HK-2 (cell line): ENCODE measurements at regions not wholly inside any gene's neighbourhood (a gene's known extent, or its start where the extent isn't known, plus 50 kb on each side); places are given as distances from the start of the nearest gene placed in this dataset.

Source experiments
- DNase-seq: peaks from one replicate; pipeline ENCODE4 v3.0.0-alpha.2; 2018; ENCODE audit not compliant: unreplicated experiment

DNA sequence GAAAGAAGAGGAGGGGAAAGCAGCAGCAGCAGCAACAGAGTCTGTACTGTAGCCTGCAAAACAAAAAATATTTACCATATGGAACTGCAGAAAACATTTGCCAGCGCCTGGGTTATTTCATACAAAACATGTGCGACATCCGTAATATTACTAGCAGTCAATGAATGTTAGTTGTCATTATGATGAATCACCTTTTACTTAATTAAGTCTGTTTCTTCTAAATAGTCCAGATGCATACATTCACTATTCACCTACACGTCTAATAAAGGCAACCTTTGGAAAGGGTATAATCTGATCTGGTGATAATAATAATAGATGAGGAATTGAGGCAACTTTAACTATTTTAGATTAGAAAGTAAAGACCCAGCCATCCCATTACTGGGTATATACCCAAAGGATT lies 426.3 kb upstream of the ST6GAL2 start:
- no peak for DNase-seq

DNA sequence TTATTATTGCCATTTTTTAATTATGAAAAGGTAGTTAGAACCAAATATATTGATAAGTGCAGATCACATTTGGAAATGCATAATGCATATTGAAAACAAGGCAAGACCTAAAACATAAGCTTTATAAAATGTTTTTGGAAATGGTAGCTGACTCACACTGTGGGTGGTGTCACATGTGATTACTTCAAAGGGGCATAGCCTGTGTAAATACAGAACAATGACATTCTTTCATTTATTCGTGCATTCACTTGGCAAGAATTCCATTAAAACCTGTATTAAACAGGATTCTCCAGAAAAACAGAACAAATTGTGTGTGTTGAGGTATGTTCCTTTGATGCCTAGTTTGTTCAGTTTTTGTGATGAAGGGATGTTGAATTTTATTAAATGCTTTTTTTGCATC lies 427.3 kb upstream of the ST6GAL2 start:
- DNase-seq: no peak

DNA sequence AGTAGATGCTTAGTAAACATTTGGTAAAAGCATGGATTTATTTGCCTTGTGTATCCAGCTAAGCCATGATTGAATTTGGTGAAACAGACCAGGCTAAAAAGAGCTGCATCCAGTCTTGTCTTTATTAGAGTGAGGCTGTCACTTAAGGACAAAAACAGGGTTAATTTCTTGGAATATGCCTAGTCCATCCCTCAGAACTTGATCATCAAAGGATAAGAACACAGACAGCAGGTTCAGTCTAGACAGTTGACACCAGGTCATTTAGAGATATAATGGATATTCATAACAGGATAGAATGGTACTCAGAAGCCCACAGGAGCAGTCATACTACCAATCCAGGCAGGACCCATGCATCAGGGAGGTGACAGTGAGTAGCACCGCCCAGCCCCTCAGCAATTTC lies 434.9 kb upstream of the ST6GAL2 start:
- no peak for DNase-seq

GRCh38 chr2:107322416-107322815 lies 436.4 kb upstream of the ST6GAL2 start:
- DNase-seq: no peak

- DNase-seq: no peak
Measured at GRCh38 chr2:107323946-107324565, 438.1 kb upstream of the ST6GAL2 start.

DNA sequence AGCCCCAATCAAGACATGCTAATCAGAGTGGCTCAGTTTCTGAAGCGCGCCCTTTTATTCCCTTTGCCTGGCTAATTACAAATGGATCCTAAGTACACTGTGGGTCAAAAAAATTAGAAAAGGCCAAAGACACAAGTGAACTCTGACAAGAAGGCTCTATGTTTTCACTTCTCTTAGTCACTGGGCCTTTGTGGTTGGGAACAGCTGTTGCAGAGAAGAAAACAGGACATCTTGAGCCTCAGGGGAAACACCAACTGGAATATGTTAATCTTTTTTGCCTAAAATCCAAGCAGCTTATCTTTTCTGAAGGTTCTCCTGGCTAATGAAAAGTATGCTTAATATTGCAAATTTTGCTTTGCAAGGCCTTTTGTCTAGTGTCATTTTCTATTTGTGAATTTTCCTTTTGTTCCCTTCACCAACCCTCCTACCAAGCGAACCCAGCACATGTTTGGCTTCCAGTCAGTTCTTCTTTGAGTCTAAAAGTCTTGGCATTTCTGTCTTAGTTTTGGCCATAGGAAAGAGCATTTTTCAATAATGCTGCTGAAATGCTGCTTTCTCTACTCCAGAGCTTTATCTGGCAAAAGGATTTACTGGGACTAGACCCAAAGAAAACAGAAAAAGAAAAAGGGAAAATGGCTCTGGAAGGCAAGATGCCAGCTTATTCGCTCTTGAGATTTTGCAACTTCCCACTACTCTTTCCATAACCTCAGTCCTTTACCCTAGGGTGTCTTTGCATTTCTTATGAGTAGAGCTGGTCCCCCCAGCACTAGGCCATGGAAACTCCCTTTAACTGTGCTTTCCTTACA lies 440.2 kb upstream of the ST6GAL2 start:
- DNase-seq: no peak

- DNase-seq: no peak
Measured at GRCh38 chr2:107334306-107334705, 448.3 kb upstream of the ST6GAL2 start.

GRCh38 chr2:107336526-107336925 lies 450.6 kb upstream of the ST6GAL2 start:
- DNase-seq: no peak

DNA sequence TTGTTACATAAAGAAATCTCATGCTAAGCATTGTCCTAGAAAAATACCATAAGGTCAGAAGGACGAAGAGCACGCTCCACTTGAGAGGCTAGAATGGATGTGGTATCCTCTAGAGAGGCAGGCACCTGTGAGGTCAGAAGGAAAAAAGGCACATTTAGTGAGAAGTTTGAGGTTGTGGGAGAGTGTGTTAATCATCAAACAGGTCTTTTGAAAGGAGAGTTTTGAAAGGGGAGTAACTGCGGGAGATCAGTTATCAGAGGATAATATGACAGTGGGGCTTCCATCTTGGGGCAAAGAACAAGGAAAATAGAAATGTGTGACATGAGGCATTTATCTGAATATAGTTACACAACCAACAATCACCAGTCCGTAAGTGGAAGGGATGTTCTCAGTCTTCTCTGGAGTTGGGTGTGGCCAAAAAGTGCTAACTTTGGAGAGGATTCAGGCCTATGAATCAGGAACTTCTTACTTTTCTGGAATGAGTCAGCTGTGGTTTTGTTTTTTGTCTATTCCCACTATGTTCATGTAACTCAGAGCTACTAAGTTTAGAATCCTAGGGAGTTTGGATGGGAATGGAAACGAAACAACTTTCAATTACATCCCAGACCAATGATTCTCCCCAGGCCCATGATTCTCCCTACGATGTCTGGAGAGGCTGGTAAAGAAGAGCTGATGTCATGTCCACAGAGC lies 451.4 kb upstream of the ST6GAL2 start:
- no peak for DNase-seq

DNA sequence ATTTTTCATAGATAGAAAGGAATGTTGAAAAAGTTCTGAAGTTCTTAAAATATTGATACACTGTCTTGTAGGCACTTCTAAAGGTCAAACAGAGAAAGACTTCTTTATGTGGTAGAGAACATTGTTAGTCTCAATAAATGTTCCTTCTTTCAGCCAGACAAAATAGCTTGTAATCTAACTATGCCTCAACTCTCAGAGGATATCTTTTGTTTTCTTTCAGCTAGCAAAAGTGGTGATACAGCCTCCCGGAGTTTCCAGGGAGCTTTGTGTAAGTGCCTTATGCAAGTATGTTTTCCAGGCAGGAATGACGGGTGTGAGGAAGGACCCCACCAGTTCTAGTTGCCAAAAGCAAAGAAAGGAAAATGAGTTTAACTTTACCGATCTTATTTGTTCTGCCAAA lies 452.1 kb upstream of the ST6GAL2 start:
- DNase-seq: no peak

DNA sequence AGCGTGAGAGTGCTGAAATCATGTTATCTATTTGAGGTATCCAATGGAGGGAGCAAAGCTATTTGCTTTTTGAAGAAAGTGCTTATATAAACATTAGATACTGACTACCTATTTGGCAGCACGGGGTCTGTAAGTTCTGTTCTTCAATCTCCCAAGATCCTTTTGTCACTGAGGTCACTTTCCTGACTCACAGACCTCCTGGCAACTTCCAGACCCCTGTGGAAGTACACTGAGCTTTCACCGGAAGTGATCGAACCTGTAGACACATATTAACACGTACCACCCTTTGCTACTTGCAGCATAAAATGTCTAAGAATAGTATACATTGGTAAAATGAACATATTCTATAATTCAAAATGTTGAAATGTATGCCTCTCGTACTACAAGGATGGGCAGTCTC lies 452.6 kb upstream of the ST6GAL2 start:
- no peak for DNase-seq

DNA sequence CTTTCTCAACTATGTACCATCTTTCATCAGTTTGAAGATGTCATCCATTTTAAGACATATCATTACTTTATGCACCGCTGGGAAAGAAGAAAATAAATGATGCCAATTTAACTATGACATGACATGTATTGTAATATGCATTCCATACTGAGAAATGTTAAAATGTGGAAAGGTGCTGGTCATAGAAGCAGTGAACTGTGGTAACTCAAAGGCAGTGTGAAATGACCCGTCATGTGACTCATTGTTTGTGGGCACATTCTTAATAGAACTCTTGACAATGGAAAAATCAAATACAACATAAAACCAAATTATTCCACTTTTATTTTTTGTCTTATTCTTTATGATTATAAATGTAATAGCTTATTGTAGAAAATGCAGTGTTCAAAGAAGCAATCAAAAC lies 455.0 kb upstream of the ST6GAL2 start:
- no peak for DNase-seq

- DNase-seq: no peak
Measured at GRCh38 chr2:107349329-107349728, 463.4 kb upstream of the ST6GAL2 start.

DNA sequence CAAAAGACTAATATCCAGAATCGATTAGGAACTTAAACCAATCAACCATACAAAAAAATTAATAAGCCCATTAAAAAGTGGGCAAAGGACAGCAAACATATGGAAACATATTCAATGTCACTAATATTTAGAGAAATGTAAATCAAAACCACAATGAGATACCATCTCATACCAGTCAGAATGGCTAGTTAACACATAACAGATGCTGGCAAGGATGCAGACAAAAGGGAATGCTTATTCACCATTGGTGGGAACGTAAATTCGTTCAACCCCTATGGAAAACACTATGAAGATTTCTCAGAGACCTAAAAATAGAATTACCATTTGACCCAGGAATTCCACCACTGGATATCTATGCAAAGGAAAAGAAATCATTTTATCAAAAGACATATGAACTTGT lies 468.2 kb upstream of the ST6GAL2 start:
- no peak for DNase-seq

DNA sequence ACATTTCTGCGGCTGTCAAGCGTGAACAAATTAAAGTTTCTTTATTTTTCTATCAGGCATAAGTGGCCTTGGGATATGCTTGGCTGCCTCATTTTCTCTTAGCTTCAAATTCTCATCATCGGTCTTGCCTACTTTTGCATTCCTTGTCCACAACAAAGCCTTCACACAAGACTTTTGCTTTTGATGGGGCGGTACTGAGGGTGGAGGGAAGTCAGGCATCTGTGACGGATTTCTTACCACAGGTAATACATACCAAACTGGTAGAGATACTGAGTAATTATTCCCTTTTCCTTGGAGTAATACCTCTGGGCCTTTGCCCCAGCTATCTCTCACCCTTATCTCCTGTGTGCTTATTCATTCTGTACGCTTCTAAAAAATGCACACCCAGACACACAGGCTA lies 468.3 kb upstream of the RGPD4 start:
- DNase-seq: no peak

- DNase-seq: no peak
Measured at GRCh38 chr2:107359021-107359420, 467.7 kb upstream of the RGPD4 start.

DNA sequence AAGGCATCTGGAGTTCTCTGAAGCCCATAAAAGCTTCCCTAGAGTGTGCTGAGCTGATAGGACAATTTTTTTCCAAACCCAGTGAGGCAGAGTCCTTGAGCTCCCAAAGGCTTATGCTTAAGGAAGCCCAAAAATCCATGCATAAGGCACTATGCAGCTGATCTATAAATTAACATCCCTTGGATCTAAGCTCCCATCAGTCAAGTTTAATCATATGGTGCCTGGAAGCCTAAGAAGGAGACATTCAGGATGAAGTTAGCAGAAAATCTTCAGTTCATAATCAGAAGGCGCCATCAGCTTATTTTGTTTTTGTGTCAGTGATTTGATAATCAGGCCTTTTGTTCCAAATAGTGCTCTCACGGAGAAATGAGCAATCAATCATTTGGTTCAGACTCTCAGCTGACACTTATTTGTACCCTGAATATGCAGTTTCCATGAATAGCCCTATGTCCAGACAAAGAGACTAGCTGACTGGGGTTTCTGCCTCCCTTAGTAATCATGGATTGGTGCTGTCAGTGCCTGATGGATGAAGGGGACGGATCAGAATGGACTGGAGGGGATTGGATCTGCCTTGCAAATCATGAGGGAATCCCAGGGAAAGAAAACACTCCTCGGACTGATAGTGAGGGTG lies 464.8 kb upstream of the RGPD4 start:
- DNase-seq: no peak

GRCh38 chr2:107362993-107363392 lies 463.7 kb upstream of the RGPD4 start:
- no peak for DNase-seq

DNA sequence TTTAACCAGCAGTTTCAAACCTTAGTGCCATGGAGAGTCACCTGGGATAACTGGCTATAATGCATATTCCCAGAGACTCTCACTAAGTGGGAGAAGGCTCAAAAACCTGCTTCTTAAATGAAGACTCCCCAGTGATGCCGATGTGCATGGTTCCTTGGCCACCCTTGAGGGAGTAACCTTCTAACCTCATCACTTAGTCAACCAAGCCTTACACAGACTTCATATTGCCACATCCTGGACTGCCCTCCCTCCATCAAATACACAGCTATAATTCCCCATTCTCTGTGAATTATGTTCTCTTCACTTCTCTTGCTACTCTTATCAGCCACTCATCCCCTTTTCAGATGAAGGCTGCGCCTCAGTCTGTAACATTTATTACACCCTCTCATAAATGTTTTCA lies 462.9 kb upstream of the RGPD4 start:
- no peak for DNase-seq

DNA sequence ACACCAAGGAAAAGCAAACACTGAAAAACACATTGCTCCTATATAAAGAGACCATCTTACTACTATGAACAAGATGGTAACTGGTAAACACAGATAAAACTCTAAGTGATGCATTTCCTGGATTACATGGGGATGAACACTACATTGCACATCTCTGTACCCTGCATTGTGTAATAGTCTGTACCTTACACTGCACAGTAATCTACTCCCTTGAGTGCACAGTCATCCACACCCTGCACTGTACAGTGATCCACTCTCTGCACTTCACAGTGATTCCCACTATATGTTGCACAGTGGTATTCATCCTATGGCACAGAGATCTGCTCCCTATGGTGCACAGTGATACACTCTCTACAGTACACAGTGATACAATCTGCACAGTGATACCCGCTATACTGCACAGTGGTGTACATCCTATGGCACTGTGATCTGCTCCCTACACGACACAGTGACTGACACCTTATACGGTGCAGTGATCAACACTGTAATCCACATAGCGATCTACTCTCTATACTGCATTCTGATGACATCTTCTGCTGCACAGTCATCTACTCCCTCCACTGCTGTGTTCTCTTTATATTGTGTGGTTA lies 462.2 kb upstream of the RGPD4 start:
- DNase-seq: no peak

DNA sequence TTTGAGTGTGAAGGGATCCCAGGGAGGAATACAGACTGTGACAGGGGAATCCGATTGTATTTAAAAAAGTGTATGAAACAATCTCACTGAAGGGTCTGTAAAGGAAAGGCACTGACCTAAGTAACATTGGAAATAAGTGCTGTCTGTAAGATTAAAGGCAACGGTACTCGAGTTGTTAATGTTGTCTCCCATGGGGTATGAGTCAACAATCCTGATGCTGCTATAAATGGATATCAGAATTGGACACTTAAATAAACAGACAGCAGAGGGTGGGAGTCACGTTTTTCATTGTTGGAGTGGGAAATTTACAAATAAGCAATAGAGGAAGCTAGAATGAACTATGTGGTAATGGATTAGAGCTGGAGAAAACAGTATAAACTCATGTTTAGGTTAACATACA lies 452.4 kb upstream of the RGPD4 start:
- DNase-seq: no peak

DNA sequence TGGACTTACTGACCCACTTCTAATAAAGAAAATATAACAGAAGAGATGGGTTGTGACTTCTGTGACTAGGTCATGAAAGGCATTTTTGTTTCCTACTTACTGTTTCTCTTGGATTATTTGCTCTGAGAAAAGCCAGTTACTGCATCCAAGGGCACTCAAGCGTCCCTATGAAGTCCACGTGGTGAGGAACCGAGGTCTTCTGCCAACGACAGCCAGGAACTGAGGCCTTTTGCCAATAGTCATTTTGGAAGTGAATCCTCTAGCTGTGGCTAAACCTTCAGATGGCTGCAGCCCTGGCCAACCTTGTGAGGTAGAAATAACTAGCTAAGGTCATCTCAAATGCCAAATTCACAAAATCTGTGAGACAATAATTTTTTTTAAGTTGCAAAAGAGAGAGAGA lies 449.8 kb upstream of the RGPD4 start:
- no peak for DNase-seq
